Fibroblast of the conjunctiva (primary cell): ENCODE measurements at regions not wholly inside any gene's neighbourhood (a gene's known extent, or its start where the extent isn't known, plus 50 kb on each side); places are given as distances from the start of the nearest gene placed in this dataset.
"Not testable (repeated sequence)": the region's sequence is repeated elsewhere in the genome, so short reads cannot be mapped to it uniquely, and the experiment has no call there.

ENCODE experiments used
- DNase-seq: peaks from one replicate; pipeline ENCODE4 v3.0.0-alpha.2; 2010; ENCODE audit warnings: low read depth

- no peak for DNase-seq
Measured at GRCh38 chr12:66775871-66776270, 97.0 kb upstream of the GRIP1 start.

GRCh38 chr12:66776974-66777373, 98.1 kb upstream of the GRIP1 start:
- DNase-seq = no peak

- DNase-seq = no peak
Measured at GRCh38 chr12:66779466-66779865, 100.6 kb upstream of the GRIP1 start.

GRCh38 chr12:66786531-66787308, 107.8 kb upstream of the GRIP1 start:
- no peak for DNase-seq

- no peak for DNase-seq
Measured at GRCh38 chr12:66799551-66799950, 120.7 kb upstream of the GRIP1 start.

GRCh38 chr12:66800046-66800445, 121.2 kb upstream of the GRIP1 start:
- DNase-seq = no peak

- DNase-seq = no peak
Measured at GRCh38 chr12:66803930-66804329, 125.1 kb upstream of the GRIP1 start.

- no peak for DNase-seq
Measured at GRCh38 chr12:66804563-66804974, 125.7 kb upstream of the GRIP1 start.

GRCh38 chr12:66808606-66809005, 129.7 kb upstream of the GRIP1 start:
- no peak for DNase-seq

- DNase-seq = no peak
Measured at GRCh38 chr12:66813137-66813892, 134.4 kb upstream of the GRIP1 start.

GRCh38 chr12:66819587-66819986, 140.7 kb upstream of the GRIP1 start:
- DNase-seq = no peak

- DNase-seq = no peak
Measured at GRCh38 chr12:66822961-66823360, 144.1 kb upstream of the GRIP1 start.

GRCh38 chr12:66823857-66824570, 145.1 kb upstream of the GRIP1 start:
- DNase-seq = no peak

GRCh38 chr12:66825921-66826320, 147.0 kb upstream of the GRIP1 start:
- DNase-seq = not testable (repeated sequence)

GRCh38 chr12:66829660-66830325, 150.9 kb upstream of the GRIP1 start:
- DNase-seq = no peak

- no peak for DNase-seq
Measured at GRCh38 chr12:66831495-66831894, 152.6 kb upstream of the GRIP1 start.

- DNase-seq = no peak
Measured at GRCh38 chr12:66832997-66833396, 154.1 kb upstream of the GRIP1 start.

- no peak for DNase-seq
Measured at GRCh38 chr12:66836623-66837310, 157.9 kb upstream of the GRIP1 start.

- DNase-seq = no peak
Measured at GRCh38 chr12:66837311-66837627, 158.4 kb upstream of the GRIP1 start.

GRCh38 chr12:66838366-66838765, 159.5 kb upstream of the GRIP1 start:
- no peak for DNase-seq

- no peak for DNase-seq
Measured at GRCh38 chr12:66848967-66849366, 170.1 kb upstream of the GRIP1 start.

GRCh38 chr12:66851134-66851533, 172.3 kb upstream of the GRIP1 start:
- DNase-seq = no peak
